Gastrocnemius medialis (tissue), 4 donors: ENCODE measurements at regions not wholly inside any gene's neighbourhood (a gene's known extent, or its start where the extent isn't known, plus 50 kb on each side); places are given as distances from the start of the nearest gene placed in this dataset.

Experiments
- POLR2A ChIP-seq, 2 donors: fragments of 450-650 bp; IDR thresholded peaks; one replicate each; pipeline ENCODE4 v1.6.1; 2017; ENCODE audit warnings: antibody characterized with exemption in 2 of 2, mild to moderate bottlenecking in 2 of 2, moderate library complexity in 2 of 2
- TF ChIP-seq, protein P1 (sequence below), 5 experiments: fragments of 450-650 bp in 3 of 5; fragments of 200-600 bp in 2 of 5; sonication (generic) in 2 of 5; IDR thresholded peaks in 4 of 5; conservative IDR thresholded peaks in 1 of 5; 1 replicate in 4 of 5; 2 replicates in 1 of 5; pipeline ENCODE4 v1.5.1; 2016 to 2019; ENCODE audit warnings: antibody characterized with exemption in 5 of 5, mild to moderate bottlenecking in 3 of 5, moderate library complexity in 3 of 5

DNA sequence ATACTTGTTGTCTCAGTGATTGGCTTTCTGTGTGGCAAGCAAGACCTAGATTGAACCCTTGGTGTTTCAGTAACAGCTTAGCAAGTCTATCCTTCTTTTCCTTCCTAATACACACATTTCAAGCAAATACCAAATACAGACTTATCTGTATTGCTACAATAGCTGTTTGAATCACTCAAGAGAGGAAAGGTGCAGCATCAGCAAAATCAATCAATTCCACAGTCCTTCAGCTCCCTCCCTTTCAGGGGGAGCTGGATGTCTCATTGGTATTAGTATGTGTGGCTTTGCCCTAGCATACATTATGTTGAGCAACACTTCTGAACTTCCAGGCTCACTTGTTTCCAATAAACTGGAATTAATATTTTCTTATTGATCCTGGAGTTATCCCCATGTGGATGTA is 323.1 kb downstream of the TMX3 start:
- TF ChIP-seq, protein P1, sequence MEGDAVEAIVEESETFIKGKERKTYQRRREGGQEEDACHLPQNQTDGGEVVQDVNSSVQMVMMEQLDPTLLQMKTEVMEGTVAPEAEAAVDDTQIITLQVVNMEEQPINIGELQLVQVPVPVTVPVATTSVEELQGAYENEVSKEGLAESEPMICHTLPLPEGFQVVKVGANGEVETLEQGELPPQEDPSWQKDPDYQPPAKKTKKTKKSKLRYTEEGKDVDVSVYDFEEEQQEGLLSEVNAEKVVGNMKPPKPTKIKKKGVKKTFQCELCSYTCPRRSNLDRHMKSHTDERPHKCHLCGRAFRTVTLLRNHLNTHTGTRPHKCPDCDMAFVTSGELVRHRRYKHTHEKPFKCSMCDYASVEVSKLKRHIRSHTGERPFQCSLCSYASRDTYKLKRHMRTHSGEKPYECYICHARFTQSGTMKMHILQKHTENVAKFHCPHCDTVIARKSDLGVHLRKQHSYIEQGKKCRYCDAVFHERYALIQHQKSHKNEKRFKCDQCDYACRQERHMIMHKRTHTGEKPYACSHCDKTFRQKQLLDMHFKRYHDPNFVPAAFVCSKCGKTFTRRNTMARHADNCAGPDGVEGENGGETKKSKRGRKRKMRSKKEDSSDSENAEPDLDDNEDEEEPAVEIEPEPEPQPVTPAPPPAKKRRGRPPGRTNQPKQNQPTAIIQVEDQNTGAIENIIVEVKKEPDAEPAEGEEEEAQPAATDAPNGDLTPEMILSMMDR (IDR thresholded peaks at IDR 0.05 in 4 of 5, conservative IDR thresholded peaks at IDR 0.05 in 1 of 5), result no peak
- no peak for TF ChIP-seq POLR2A (IDR thresholded peaks at IDR 0.05)
